Mucosa of rectum (tissue), 2 donors: ENCODE measurements at regions not wholly inside any gene's neighbourhood (a gene's known extent, or its start where the extent isn't known, plus 50 kb on each side); places are given as distances from the start of the nearest gene placed in this dataset.

Experiments
- H3K27ac ChIP-seq, 2 donors: one replicate each; pipeline ENCODE4 v1.7.0; 2013; ENCODE audit warnings: inconsistent platforms in 2 of 2, low read depth in 2 of 2, low read length in 2 of 2
- H3K27me3 ChIP-seq, 2 donors: one replicate each; pipeline ENCODE4 v1.7.0; 2013; ENCODE audit warnings: low read length in 2 of 2; ENCODE audit not compliant: control insufficient read depth in 2 of 2, insufficient read depth in 2 of 2
- H3K36me3 ChIP-seq, 2 donors: one replicate each; pipeline ENCODE4 v1.7.0; 2013; ENCODE audit warnings: low read length in 2 of 2; ENCODE audit not compliant: control insufficient read depth in 2 of 2, insufficient read depth in 2 of 2
- H3K4me1 ChIP-seq, 2 donors: one replicate each; pipeline ENCODE4 v1.7.0; 2013; ENCODE audit warnings: low read length in 2 of 2, mild to moderate bottlenecking in 1 of 2; ENCODE audit not compliant: control insufficient read depth in 2 of 2, insufficient read depth in 2 of 2
- H3K4me3 ChIP-seq, 2 donors: one replicate each; pipeline ENCODE4 v1.7.0; 2013; ENCODE audit warnings: low read length in 2 of 2
- H3K9ac ChIP-seq, 2 donors: one replicate each; pipeline ENCODE4 v1.7.0; 2013; ENCODE audit warnings: low read length in 2 of 2, low read depth in 1 of 2, mild to moderate bottlenecking in 1 of 2
- H3K9me3 ChIP-seq, 2 donors: one replicate each; pipeline ENCODE4 v1.7.0; 2013; ENCODE audit warnings: low read length in 2 of 2; ENCODE audit not compliant: control insufficient read depth in 2 of 2
- donor health status: healthy.
- donor health status: Normal muscosa, but diverticular disease.

DNA sequence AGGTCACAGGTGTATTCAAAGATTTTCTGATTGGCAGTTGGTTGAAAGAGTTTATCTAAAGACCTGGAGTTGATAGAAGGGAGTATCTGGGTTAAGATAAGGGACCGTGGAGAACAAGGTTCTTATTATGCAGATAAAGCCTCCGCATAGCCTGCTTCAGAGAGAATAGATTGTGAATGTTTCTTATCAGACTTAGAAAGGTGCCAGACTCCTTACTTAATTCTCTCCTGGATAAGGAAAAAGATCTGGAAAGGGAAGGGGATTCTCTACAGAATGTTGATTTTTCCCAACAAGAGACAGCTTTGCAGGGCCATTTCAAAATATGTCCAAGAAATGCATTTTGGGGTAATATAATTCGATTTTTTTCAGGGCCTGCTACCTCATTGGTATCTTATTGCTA lies 341.3 kb upstream of the RARB start:
- Histone ChIP-seq H3K36me3 (no peaks in the 10 kb centered on the region), H3K27me3 (no peaks in the 10 kb centered on the region), H3K9ac (no peak overlapping the region), H3K9me3 (no peaks in the 10 kb centered on the region), H3K27ac (no peak overlapping the region), H3K4me1 (no peaks in the 10 kb centered on the region), H3K4me3 (no peak overlapping the region)

DNA sequence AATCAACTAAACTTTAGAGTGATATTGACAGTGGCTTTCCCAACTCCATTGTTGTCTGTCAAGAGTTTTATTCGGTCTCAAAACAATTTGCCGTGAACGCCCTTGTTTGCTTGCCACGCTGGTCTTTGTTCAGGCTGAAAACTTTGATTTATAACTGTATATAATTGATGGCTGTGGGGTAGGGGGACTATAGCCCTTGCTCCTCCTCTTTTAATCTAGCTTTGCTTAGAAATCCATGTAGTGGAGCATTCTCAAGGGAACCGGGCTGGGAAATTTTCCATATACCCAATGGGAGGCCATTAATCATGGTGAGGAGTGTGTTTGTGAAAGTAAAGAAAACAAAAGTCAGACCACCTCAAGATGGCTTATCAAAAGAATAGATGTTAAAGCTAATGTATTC lies 339.8 kb upstream of the RARB start:
- no peaks in the 10 kb centered on the region for H3K27me3 ChIP-seq
- H3K9ac ChIP-seq = no peak overlapping the region
- no peaks in the 10 kb centered on the region for H3K9me3 ChIP-seq
- H3K36me3 ChIP-seq = no peaks in the 10 kb centered on the region
- no peaks in the 10 kb centered on the region for H3K4me1 ChIP-seq
- no peak overlapping the region for H3K27ac ChIP-seq
- no peak overlapping the region for H3K4me3 ChIP-seq

DNA sequence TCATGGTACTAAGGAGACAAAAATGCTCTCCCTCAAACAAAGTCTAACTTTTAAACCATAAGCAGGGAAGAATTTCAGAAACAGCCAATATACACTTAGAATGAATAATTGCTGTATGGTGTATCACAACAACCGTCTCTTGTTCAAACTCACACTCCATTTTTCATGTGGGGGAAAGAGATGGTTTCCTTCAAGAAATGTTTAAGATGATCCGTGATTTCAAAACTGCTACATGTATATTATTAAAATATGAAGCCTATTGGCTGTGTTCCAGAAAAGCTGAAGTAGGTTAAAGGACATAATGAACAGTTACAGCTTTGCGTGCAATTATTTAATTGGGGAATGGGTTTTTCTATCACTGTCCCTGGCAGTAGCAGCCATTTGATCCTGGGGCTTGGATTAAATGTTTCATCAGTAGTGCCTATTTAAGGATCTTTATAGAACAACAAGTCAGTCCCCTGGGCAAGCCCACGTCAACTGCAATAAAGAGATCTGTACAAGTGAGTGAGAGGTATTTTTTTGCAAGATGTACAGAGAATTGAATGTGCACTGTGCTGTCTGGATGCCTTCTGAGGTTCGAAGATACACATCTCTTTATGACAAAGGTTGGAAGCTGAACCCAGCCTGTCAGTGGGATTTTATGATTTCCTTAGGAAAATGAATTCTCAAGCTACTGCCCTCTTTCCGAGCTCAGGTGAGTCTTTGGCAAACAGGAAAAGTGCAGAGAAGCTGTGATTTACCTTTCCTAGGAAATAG lies 337.2 kb upstream of the RARB start:
- Histone ChIP-seq H3K4me1 (no peaks in the 10 kb centered on the region), H3K27ac (no peak overlapping the region), H3K4me3 (no peak overlapping the region), H3K27me3 (no peaks in the 10 kb centered on the region), H3K9me3 (no peaks in the 10 kb centered on the region), H3K9ac (no peak overlapping the region), H3K36me3 (no peaks in the 10 kb centered on the region)

DNA sequence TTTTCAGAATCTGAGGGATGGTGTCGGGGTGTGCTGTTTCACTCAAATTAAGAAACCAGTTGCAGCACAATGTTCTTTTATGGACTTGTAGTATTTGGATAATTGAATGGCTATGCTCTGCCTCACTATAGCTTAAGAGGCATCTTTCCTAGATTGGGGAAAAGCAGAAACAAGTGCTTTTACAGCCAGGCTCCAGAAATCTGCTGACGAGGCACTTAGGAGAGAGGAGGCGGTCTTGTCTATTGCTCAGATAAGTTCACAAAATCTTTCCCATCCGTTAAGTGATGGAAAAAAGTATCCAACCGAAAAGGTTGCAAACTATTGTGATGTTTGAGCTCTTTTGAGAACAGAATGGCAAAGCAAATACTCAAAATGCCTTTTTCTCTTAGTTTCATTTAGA lies 336.1 kb upstream of the RARB start:
- no peak overlapping the region for H3K27ac ChIP-seq
- no peak overlapping the region for H3K9ac ChIP-seq
- H3K27me3 ChIP-seq = no peaks in the 10 kb centered on the region
- no peaks in the 10 kb centered on the region for H3K4me1 ChIP-seq
- H3K9me3 ChIP-seq = no peaks in the 10 kb centered on the region
- no peaks in the 10 kb centered on the region for H3K36me3 ChIP-seq
- no peak overlapping the region for H3K4me3 ChIP-seq

DNA sequence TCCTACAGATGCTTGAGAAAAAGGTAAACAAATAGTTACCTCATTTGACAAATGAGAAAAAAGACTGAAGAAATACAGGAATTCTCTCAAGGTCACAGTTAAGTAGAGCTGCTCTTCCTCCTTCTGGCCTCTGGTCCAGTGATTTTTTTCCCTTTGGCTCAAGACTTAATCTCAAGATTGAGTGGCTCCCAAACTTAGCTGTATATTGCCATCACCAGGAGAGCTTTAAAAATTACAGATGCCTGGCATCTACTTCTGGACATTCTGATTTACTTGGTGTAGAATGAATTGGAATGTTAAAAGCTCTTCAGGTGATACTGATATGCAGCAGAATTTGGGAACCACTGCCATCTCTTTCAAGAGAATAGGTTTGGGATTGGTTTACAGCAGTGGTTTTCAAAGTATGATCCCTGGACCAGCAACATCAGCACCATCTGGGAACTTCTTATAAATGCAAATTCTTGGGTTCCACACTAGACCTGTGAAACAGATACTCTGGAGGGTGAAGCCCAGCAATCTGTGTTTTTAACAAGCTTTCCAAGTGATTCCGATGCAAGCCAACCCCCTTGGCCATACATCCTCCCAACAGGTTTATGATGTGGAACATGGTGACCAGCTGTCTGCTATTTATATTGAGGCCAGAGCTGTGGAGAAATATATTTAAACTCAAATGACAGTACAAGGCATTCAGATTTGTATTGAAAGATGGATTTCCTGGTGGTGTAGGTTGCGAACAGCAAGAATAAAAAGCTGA lies 333.0 kb upstream of the RARB start:
- no peaks in the 10 kb centered on the region for H3K27me3 ChIP-seq
- no peak overlapping the region for H3K4me3 ChIP-seq
- no peaks in the 10 kb centered on the region for H3K36me3 ChIP-seq
- no peak overlapping the region for H3K9ac ChIP-seq
- no peaks in the 10 kb centered on the region for H3K9me3 ChIP-seq
- no peak overlapping the region for H3K27ac ChIP-seq
- no peaks in the 10 kb centered on the region for H3K4me1 ChIP-seq

DNA sequence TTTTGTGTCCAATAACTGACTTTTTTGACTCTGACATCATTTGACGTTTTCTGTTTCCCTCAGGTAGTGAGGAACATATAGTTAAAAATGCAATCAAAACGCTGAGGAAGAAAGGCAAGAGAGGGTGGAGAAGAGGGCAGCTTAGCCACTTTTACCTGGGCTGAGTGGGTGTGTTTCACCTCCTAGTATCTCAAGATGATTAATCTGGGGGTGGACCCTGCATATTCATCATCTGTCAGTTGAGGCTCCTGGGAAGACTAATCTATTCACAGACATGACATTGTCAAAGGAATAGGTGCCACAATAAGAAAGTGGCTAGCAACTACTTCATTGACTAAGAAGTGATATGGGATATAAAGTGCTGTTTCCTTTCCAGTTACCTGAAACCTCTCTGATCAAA lies 331.5 kb upstream of the RARB start:
- Histone ChIP-seq H3K36me3 (no peaks in the 10 kb centered on the region), H3K9ac (no peak overlapping the region), H3K27ac (no peak overlapping the region), H3K27me3 (no peaks in the 10 kb centered on the region), H3K9me3 (no peaks in the 10 kb centered on the region), H3K4me1 (no peaks in the 10 kb centered on the region), H3K4me3 (no peak overlapping the region)

DNA sequence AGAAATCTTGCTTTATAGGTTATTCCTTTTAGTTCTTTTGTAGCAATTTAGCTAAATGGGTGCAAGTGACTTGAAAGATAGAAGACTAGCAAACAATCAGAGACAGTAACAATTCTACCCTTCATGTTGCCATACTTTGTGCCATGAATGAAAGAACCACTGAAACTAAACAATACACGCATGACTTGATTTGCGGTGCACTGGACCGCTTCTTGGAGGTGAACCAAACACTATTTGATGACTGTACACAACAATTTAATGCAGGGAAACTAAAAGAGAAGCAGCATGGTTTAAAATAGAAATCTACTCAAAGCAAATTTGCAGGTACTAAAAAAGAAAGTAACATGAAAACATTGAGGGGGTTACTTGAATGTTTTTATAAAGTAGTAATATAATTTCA lies 331.0 kb upstream of the RARB start:
- Histone ChIP-seq H3K4me1 (no peaks in the 10 kb centered on the region), H3K9me3 (no peaks in the 10 kb centered on the region), H3K27me3 (no peaks in the 10 kb centered on the region), H3K4me3 (no peak overlapping the region), H3K36me3 (no peaks in the 10 kb centered on the region), H3K9ac (no peak overlapping the region), H3K27ac (no peak overlapping the region)

DNA sequence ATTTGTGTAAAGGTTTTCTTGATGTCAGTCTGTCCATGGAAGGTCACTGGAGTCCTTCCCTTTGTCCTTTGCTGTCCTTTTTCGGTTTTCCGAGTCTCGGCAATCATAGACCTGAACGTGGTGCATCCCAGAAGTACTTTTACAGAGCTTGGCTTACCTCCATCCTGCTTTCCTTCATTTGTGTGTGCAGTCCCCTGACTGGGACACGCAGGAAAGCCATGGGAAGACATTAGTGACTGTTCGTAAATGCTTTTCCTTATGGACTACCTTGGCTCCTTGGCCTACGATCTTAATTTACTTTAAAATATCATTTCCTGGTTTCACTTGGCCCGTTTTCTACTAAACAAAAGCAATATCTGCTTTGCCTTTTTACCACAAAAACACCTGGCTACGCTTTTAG lies 328.4 kb upstream of the RARB start:
- Histone ChIP-seq H3K9ac (no peak overlapping the region), H3K4me3 (no peak overlapping the region)

DNA sequence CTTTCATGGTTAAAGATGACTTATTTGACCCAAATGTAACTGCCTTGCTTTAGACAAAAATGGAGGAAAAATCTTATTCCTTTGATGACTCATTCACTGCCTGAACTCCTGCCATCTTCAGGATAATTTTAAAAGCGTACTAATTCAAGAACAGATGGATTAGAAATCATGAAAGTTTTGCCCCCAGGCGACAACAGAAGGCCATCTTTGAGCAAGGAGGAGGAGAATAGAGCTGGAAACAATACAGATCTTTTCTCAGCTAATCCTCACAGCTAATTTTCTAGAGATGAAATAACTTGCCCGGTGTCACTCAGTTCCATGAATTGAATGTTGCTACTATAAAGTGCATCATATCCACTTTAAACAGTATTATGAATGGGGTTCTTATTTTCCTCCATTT lies 324.7 kb upstream of the RARB start:
- H3K9ac ChIP-seq = no peak overlapping the region
- H3K4me3 ChIP-seq = no peak overlapping the region
- no peak overlapping the region for H3K27ac ChIP-seq
- H3K27me3 ChIP-seq = no peaks in the 10 kb centered on the region
- H3K9me3 ChIP-seq = no peaks in the 10 kb centered on the region
- no peaks in the 10 kb centered on the region for H3K36me3 ChIP-seq
- H3K4me1 ChIP-seq = no peaks in the 10 kb centered on the region

More for the DNA sequence above, 328.4 kb upstream of the RARB start:
- Histone ChIP-seq H3K9me3 (no peaks in the 10 kb centered on the region), H3K27me3 (no peaks in the 10 kb centered on the region), H3K36me3 (no peaks in the 10 kb centered on the region), H3K27ac (no peak overlapping the region), H3K4me1 (no peaks in the 10 kb centered on the region)

DNA sequence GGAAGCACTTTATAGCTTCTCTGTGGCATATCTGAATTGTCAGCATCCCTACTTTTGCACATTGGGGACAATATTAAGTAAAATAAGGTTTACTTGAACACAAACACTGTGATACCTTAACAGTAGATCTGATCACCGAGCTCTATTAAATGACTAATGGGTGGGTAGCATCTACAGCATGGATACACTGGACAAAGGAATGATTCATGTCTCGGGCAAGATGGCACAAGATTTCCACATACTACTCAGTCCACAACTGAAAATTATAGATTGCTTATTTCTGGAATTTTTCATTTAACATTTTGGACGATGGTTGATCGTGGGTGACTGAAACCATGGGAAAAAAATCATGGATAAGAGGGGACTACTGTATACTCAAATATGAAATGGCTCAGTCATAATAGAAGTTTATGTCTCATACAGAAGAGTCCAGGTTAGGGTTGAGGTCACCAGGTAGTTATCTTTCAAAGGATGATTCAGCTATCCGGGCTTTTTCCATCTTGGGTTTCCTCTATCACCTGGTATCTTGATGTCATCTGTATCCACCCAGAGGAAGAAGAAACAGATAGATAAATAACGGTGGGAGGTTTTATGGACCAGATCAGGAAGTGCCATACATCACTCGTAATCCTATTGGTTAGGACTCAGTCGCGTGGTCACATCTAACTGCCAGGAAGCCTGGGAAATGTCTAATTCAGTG lies 320.0 kb upstream of the RARB start:
- Histone ChIP-seq H3K4me1 (no peaks in the 10 kb centered on the region), H3K9ac (no peak overlapping the region), H3K27me3 (no peaks in the 10 kb centered on the region), H3K27ac (no peak overlapping the region), H3K4me3 (no peak overlapping the region), H3K9me3 (no peaks in the 10 kb centered on the region), H3K36me3 (no peaks in the 10 kb centered on the region)
